ENCODE measurements at regions not wholly inside any gene's neighbourhood (a gene's known extent, or its start where the extent isn't known, plus 50 kb on each side); places are given as distances from the start of the nearest gene placed in this dataset.

DNA sequence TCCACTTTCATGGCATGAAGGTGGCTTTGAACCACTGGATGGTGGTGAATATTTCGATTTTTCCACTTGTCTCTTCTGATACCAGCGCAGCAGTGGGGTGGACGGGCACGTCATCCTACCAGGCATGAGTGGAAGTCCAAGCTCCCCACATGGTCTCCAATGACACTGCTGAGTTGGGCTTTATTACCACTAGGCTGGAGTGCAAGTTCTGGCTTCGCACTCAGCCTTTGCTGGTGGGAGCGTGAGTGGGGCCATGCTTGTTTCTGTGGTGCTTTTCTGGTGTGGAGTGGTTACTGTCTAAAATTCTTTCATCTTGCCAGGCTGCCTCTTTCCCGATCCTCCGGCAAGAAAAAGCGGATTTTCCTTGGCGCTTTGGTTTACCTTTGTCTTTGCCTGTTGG lies 70.1 kb upstream of the SDK1 start:
- H3K4me1 ChIP-seq (ENCODE audit: insufficient read depth) = no peaks in the 10 kb centered on the region
- H3K36me3 ChIP-seq (replicated peaks; ENCODE audit: insufficient read depth, low read depth) = no peaks in the 10 kb centered on the region
- H3K9me2 ChIP-seq (replicated peaks; ENCODE audit: insufficient read depth) = no peaks in the 10 kb centered on the region
- H3K9me3 ChIP-seq (ENCODE audit: low read depth) = no peaks in the 10 kb centered on the region
- no peak overlapping the region for H2AFZ ChIP-seq
- H4K20me1 ChIP-seq (ENCODE audit: insufficient read depth, poor library complexity, severe bottlenecking) = no peaks in the 10 kb centered on the region
- no peak overlapping the region for H3K4me3 ChIP-seq
- no peaks in the 10 kb centered on the region for H3K79me2 ChIP-seq
- TF ChIP-seq, protein P1, sequence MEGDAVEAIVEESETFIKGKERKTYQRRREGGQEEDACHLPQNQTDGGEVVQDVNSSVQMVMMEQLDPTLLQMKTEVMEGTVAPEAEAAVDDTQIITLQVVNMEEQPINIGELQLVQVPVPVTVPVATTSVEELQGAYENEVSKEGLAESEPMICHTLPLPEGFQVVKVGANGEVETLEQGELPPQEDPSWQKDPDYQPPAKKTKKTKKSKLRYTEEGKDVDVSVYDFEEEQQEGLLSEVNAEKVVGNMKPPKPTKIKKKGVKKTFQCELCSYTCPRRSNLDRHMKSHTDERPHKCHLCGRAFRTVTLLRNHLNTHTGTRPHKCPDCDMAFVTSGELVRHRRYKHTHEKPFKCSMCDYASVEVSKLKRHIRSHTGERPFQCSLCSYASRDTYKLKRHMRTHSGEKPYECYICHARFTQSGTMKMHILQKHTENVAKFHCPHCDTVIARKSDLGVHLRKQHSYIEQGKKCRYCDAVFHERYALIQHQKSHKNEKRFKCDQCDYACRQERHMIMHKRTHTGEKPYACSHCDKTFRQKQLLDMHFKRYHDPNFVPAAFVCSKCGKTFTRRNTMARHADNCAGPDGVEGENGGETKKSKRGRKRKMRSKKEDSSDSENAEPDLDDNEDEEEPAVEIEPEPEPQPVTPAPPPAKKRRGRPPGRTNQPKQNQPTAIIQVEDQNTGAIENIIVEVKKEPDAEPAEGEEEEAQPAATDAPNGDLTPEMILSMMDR (IDR thresholded peaks at IDR 0.05; ENCODE audit: poor library complexity) = no peak
- TF ChIP-seq EZH2phosphoT487 (IDR thresholded peaks at IDR 0.05; ENCODE audit: low read depth, severe bottlenecking, unreplicated experiment) (no peak), EZH2 (IDR thresholded peaks at IDR 0.05; ENCODE audit: borderline replicate concordance) (no peak)
- H3K4me2 ChIP-seq = no peak overlapping the region
- no peaks in the 10 kb centered on the region for H3K27me3 ChIP-seq
- no peak overlapping the region for H3K27ac ChIP-seq
- no peak for DNase-seq (ENCODE audit: low spot score)
- whole genome bisulfite sequencing (ENCODE audit: low lambda C conversion rate, missing lambda C conversion rate) = 99% methylated on average over 10 of the region's 10 CpGs

DNA sequence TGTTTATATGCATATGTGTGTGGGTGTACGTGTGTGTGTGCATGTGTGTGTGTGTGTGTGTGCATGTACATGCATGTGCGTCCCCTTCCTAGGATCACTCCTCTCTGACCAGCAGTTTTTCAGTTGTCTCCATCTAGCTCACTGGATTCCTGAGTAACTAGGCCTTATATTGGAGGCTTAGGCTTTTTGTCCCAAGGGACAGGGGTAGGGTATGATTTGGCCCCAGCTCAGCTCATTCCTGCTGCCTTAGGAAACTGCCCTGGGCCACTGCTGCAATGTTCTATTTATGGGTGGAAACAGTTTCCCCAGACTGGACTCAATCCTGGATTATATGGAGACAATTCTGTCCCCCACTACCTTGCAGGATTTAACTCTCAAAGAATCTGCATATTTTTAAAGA lies 68.8 kb upstream of the SDK1 start:
- no peaks in the 10 kb centered on the region for H3K4me1 ChIP-seq (ENCODE audit: insufficient read depth)
- no peaks in the 10 kb centered on the region for H3K79me2 ChIP-seq
- TF ChIP-seq, protein P1 (IDR thresholded peaks at IDR 0.05; ENCODE audit: poor library complexity) = no peak
- TF ChIP-seq EZH2phosphoT487 (IDR thresholded peaks at IDR 0.05; ENCODE audit: low read depth, severe bottlenecking, unreplicated experiment) (no peak), EZH2 (IDR thresholded peaks at IDR 0.05; ENCODE audit: borderline replicate concordance) (no peak)
- 100% methylated on average over 2 of the region's 2 CpGs for WGBS (ENCODE audit: low lambda C conversion rate, missing lambda C conversion rate)
- H2AFZ ChIP-seq = no peak overlapping the region
- H3K36me3 ChIP-seq (replicated peaks; ENCODE audit: insufficient read depth, low read depth) = no peaks in the 10 kb centered on the region
- no peak overlapping the region for H3K4me3 ChIP-seq
- no peaks in the 10 kb centered on the region for H4K20me1 ChIP-seq (ENCODE audit: insufficient read depth, poor library complexity, severe bottlenecking)
- H3K4me2 ChIP-seq = no peak overlapping the region
- no peak for DNase-seq (ENCODE audit: low spot score)
- no peak overlapping the region for H3K27ac ChIP-seq
- H3K9me2 ChIP-seq (replicated peaks; ENCODE audit: insufficient read depth) = no peaks in the 10 kb centered on the region
- no peaks in the 10 kb centered on the region for H3K9me3 ChIP-seq (ENCODE audit: low read depth)
- H3K27me3 ChIP-seq = no peaks in the 10 kb centered on the region

DNA sequence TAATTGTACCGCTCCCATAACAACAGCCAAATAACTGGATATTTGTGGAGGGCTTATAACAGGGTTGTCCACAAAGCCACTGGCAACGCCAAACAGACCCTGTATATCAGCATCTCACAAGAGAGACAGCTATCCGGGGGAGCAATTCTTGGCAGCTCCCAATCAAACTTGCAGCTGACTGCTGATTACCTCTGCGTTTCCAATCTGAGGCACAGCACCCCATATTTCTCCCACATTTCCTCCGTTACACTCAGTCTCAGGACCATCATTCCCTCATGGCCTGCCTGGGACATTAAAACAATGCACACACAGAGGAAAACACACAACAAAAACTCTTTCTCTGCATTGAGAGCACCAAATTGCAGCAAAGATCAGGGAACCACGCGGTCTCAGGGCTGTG lies 67.8 kb upstream of the SDK1 start:
- H3K27me3 ChIP-seq = no peaks in the 10 kb centered on the region
- H3K79me2 ChIP-seq = no peaks in the 10 kb centered on the region
- H3K4me1 ChIP-seq (ENCODE audit: insufficient read depth) = no peaks in the 10 kb centered on the region
- H3K9me3 ChIP-seq (ENCODE audit: low read depth) = no peaks in the 10 kb centered on the region
- H3K27ac ChIP-seq = no peak overlapping the region
- no peaks in the 10 kb centered on the region for H3K36me3 ChIP-seq (replicated peaks; ENCODE audit: insufficient read depth, low read depth)
- no peaks in the 10 kb centered on the region for H4K20me1 ChIP-seq (ENCODE audit: insufficient read depth, poor library complexity, severe bottlenecking)
- DNase-seq (ENCODE audit: low spot score) = no peak
- no peaks in the 10 kb centered on the region for H3K9me2 ChIP-seq (replicated peaks; ENCODE audit: insufficient read depth)
- WGBS (ENCODE audit: low lambda C conversion rate, missing lambda C conversion rate) = 91% methylated on average over 7 of the region's 7 CpGs
- H3K4me2 ChIP-seq = no peak overlapping the region
- H3K4me3 ChIP-seq = no peak overlapping the region
- no peak overlapping the region for H2AFZ ChIP-seq
- TF ChIP-seq, protein P1 (IDR thresholded peaks at IDR 0.05; ENCODE audit: poor library complexity) = no peak
- TF ChIP-seq EZH2 (IDR thresholded peaks at IDR 0.05; ENCODE audit: borderline replicate concordance) (no peak), EZH2phosphoT487 (IDR thresholded peaks at IDR 0.05; ENCODE audit: low read depth, severe bottlenecking, unreplicated experiment) (no peak)

DNA sequence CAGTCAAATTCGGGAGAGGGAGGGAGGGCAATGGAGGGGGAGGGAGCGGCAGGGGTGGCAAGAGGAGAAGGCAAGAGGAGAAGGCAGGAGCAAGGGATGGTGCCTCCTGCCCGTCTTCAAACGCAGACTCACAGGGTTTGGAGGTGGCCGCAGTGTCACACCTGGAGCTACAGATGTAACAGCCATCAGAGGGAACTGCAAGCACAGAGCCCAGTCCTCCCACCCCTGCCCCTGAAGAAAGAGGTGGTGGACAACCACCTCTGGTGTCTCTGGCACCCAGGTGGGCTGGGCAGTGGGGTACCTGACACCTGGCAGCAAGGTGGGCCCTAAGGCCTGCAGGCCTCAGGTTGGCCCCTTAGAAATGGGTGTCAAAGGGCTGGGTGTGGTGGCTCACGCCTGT lies 67.0 kb upstream of the SDK1 start:
- Histone ChIP-seq H3K4me1 (ENCODE audit: insufficient read depth) (no peaks in the 10 kb centered on the region), H3K27me3 (no peaks in the 10 kb centered on the region), H3K4me3 (no peak overlapping the region), H3K4me2 (no peak overlapping the region), H3K36me3 (replicated peaks; ENCODE audit: insufficient read depth, low read depth) (no peaks in the 10 kb centered on the region), H4K20me1 (ENCODE audit: insufficient read depth, poor library complexity, severe bottlenecking) (no peaks in the 10 kb centered on the region), H3K9me3 (ENCODE audit: low read depth) (no peaks in the 10 kb centered on the region), H2AFZ (no peak overlapping the region), H3K9me2 (replicated peaks; ENCODE audit: insufficient read depth) (no peaks in the 10 kb centered on the region), H3K79me2 (no peaks in the 10 kb centered on the region), H3K27ac (no peak overlapping the region)
- no peak for TF ChIP-seq EZH2phosphoT487 (IDR thresholded peaks at IDR 0.05; ENCODE audit: low read depth, severe bottlenecking, unreplicated experiment)
- no peak for TF ChIP-seq EZH2 (IDR thresholded peaks at IDR 0.05; ENCODE audit: borderline replicate concordance)
- TF ChIP-seq, protein P1 (IDR thresholded peaks at IDR 0.05; ENCODE audit: poor library complexity) = no peak
- no peak for DNase-seq (ENCODE audit: low spot score)
- whole genome bisulfite sequencing (ENCODE audit: low lambda C conversion rate, missing lambda C conversion rate) = 92% methylated on average over 6 of the region's 6 CpGs
